Skeletal muscle tissue (tissue), 4 donors: ENCODE measurements at regions not wholly inside any gene's neighbourhood (a gene's known extent, or its start where the extent isn't known, plus 50 kb on each side); places are given as distances from the start of the nearest gene placed in this dataset. TPM values are rescaled to one million over a fixed set of nuclear protein-coding genes. Genes with fewer than 3 reads are reported as not detected.

Source experiments
- H3K27ac ChIP-seq: one replicate; pipeline ENCODE4 v1.7.0; 2013; ENCODE audit warnings: mild to moderate bottlenecking, low read depth, low read length, inconsistent platforms
- H3K27me3 ChIP-seq, 3 donors: one replicate each; pipeline ENCODE4 v1.7.0; 2013; ENCODE audit warnings: low read length in 3 of 3; ENCODE audit not compliant: control insufficient read depth in 3 of 3, insufficient read depth in 3 of 3
- H3K36me3 ChIP-seq, 3 donors: one replicate each; pipeline ENCODE4 v1.7.0; 2013; ENCODE audit warnings: low read length in 3 of 3; ENCODE audit not compliant: control insufficient read depth in 3 of 3, insufficient read depth in 3 of 3
- H3K4me1 ChIP-seq, 3 donors: one replicate each; pipeline ENCODE4 v1.7.0; 2013; ENCODE audit warnings: low read length in 3 of 3, mild to moderate bottlenecking in 3 of 3; ENCODE audit not compliant: control insufficient read depth in 3 of 3, insufficient read depth in 3 of 3
- H3K4me3 ChIP-seq, 3 donors: one replicate each; pipeline ENCODE4 v1.7.0; 2013; ENCODE audit warnings: low read length in 3 of 3
- H3K9ac ChIP-seq, 3 donors: one replicate each; pipeline ENCODE4 v1.7.0; 2013; ENCODE audit warnings: low read length in 3 of 3, mild to moderate bottlenecking in 3 of 3, moderate library complexity in 2 of 3, low read depth in 1 of 3
- H3K9me3 ChIP-seq, 3 donors: one replicate each; pipeline ENCODE4 v1.7.0; 2013; ENCODE audit warnings: low read length in 3 of 3; ENCODE audit not compliant: control insufficient read depth in 3 of 3
- small RNA-seq: library from RNA; depleted of rRNA; stranded (forward); fragments of <200 nt; gene quantifications from one replicate; pipeline ENCODE3, GENCODE V24; 2014
- donor health status: Osteomylitis.

DNA sequence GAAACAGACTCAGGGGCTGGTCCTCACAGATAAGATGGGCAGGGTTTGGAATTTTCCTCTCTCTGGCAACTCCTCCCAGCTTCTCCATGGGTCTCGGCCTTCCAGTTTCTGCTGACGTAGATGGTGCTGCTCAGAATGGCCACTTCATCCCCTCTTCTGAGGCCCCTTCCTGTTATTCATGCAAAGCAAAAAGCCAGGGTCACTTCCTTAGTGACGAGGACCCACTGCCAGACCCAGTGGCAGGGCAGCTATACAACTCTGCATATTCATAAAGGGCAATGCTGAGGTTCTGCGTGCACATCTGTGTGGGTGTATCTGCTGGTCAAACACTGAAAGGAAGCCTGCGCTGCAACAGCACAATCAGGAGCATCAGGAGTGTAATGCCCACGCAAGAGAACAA, 108.8 kb downstream of the WSCD1 start:
- Histone ChIP-seq H3K27me3 (peaks cover 0 to 8% (median 3%) of the 10 kb centered on the region in 3 donors), H3K9ac (no peak overlapping the region), H3K4me3 (no peak overlapping the region), H3K9me3 (no peaks in the 10 kb centered on the region), H3K36me3 (no peaks in the 10 kb centered on the region), H3K27ac (no peak overlapping the region), H3K4me1 (no peaks in the 10 kb centered on the region)

GRCh38 chr17:6177941-6178694, 107.9 kb downstream of the WSCD1 start:
- Histone ChIP-seq H3K9me3 (no peaks in the 10 kb centered on the region), H3K9ac (no peak overlapping the region), H3K36me3 (no peaks in the 10 kb centered on the region), H3K4me1 (no peaks in the 10 kb centered on the region), H3K27ac (no peak overlapping the region), H3K4me3 (no peak overlapping the region), H3K27me3 (peaks cover 0 to 11% (median 3%) of the 10 kb centered on the region in 3 donors)

Small RNA genes in the stretch of these regions (small RNA-seq; reads per million reads assigned to genes)
- gene RNU6-1264P, result not detected
